ENCODE measurements at regions not wholly inside any gene's neighbourhood (a gene's known extent, or its start where the extent isn't known, plus 50 kb on each side); places are given as distances from the start of the nearest gene placed in this dataset.

- no peak overlapping the region for H3K4me3 Mint-ChIP-seq (ENCODE audit: low read depth)
- peaks cover 4% of the 10 kb centered on the region for H3K36me3 Mint-ChIP-seq (ENCODE audit: insufficient read depth)
- no peak for DNase-seq (ENCODE audit: low spot score, unreplicated experiment)
- H3K9me3 Mint-ChIP-seq (ENCODE audit: low read depth) = peaks cover 5% of the 10 kb centered on the region
- no peaks in the 10 kb centered on the region for H3K27me3 Mint-ChIP-seq
- peak overlapping the region; percentile 26 for H3K27ac Mint-ChIP-seq
- peaks cover 2% of the 10 kb centered on the region for H3K4me1 Mint-ChIP-seq (ENCODE audit: low read depth)
- no peak for TF ChIP-seq CTCF (IDR thresholded peaks at IDR 0.05; ENCODE audit: unreplicated experiment)
These were observed 98.8 kb downstream of the ADCYAP1 start for GRCh38 chr18:1003499-1003898.

GRCh38 chr18:1006304-1006703, 101.6 kb downstream of the ADCYAP1 start:
- TF ChIP-seq CTCF (IDR thresholded peaks at IDR 0.05; ENCODE audit: unreplicated experiment) = no peak
- Mint-ChIP-seq H3K4me1 (ENCODE audit: low read depth) (peaks cover 2% of the 10 kb centered on the region), H3K27me3 (no peaks in the 10 kb centered on the region), H3K27ac (no peak overlapping the region), H3K36me3 (ENCODE audit: insufficient read depth) (peaks cover 4% of the 10 kb centered on the region), H3K9me3 (ENCODE audit: low read depth) (peaks cover 5% of the 10 kb centered on the region), H3K4me3 (ENCODE audit: low read depth) (no peak overlapping the region)
- DNase-seq (ENCODE audit: low spot score, unreplicated experiment) = no peak

GRCh38 chr18:1006965-1007364, 102.3 kb downstream of the ADCYAP1 start:
- Mint-ChIP-seq H3K36me3 (ENCODE audit: insufficient read depth) (peaks cover 4% of the 10 kb centered on the region), H3K27me3 (no peaks in the 10 kb centered on the region), H3K4me3 (ENCODE audit: low read depth) (no peak overlapping the region)

GRCh38 chr18:1011349-1011748, 106.7 kb downstream of the ADCYAP1 start:
- H3K9me3 Mint-ChIP-seq (ENCODE audit: low read depth) = no peaks in the 10 kb centered on the region
- H3K4me1 Mint-ChIP-seq (ENCODE audit: low read depth) = peaks cover 6% of the 10 kb centered on the region
- no peak for TF ChIP-seq CTCF (IDR thresholded peaks at IDR 0.05; ENCODE audit: unreplicated experiment)
- no peaks in the 10 kb centered on the region for H3K27me3 Mint-ChIP-seq
- no peak overlapping the region for H3K4me3 Mint-ChIP-seq (ENCODE audit: low read depth)
- H3K36me3 Mint-ChIP-seq (ENCODE audit: insufficient read depth) = no peaks in the 10 kb centered on the region
- H3K27ac Mint-ChIP-seq = no peak overlapping the region
- DNase-seq (ENCODE audit: low spot score, unreplicated experiment) = no peak

More at GRCh38 chr18:1006965-1007364, 102.3 kb downstream of the ADCYAP1 start:
- no peak for TF ChIP-seq CTCF (IDR thresholded peaks at IDR 0.05; ENCODE audit: unreplicated experiment)
- peaks cover 2% of the 10 kb centered on the region for H3K4me1 Mint-ChIP-seq (ENCODE audit: low read depth)
- no peak for DNase-seq (ENCODE audit: low spot score, unreplicated experiment)
- no peak overlapping the region for H3K27ac Mint-ChIP-seq
- peaks cover 5% of the 10 kb centered on the region for H3K9me3 Mint-ChIP-seq (ENCODE audit: low read depth)

GRCh38 chr18:1012775-1013174, 108.1 kb downstream of the ADCYAP1 start:
- Mint-ChIP-seq H3K36me3 (ENCODE audit: insufficient read depth) (no peaks in the 10 kb centered on the region), H3K4me1 (ENCODE audit: low read depth) (peaks cover 4% of the 10 kb centered on the region), H3K9me3 (ENCODE audit: low read depth) (no peaks in the 10 kb centered on the region), H3K4me3 (ENCODE audit: low read depth) (no peak overlapping the region), H3K27me3 (no peaks in the 10 kb centered on the region), H3K27ac (no peak overlapping the region)
- DNase-seq (ENCODE audit: low spot score, unreplicated experiment) = no peak
- no peak for TF ChIP-seq CTCF (IDR thresholded peaks at IDR 0.05; ENCODE audit: unreplicated experiment)
